ENCODE measurements at regions not wholly inside any gene's neighbourhood (a gene's known extent, or its start where the extent isn't known, plus 50 kb on each side); places are given as distances from the start of the nearest gene placed in this dataset.

- no peaks in the 10 kb centered on the region for H3K9me3 ChIP-seq (ENCODE audit: control insufficient read depth in 2 of 2, low read length in 2 of 2)
- Mint-ChIP-seq H3K4me3 (no peak overlapping the region), H3K36me3 (no peaks in the 10 kb centered on the region), H3K27ac (no peak overlapping the region), H3K9me3 (peaks cover 0 to 14% (median 3%) of the 10 kb centered on the region in 7 donors), H3K27me3 (no peaks in the 10 kb centered on the region), H3K4me1 (no peaks in the 10 kb centered on the region)
- H3K4me3 ChIP-seq (ENCODE audit: low read depth, low read length), result no peak overlapping the region
- no peaks in the 10 kb centered on the region for H3K36me3 ChIP-seq (ENCODE audit: control insufficient read depth, insufficient read depth, low read length)
- no peak overlapping the region for H3K27ac ChIP-seq (ENCODE audit: insufficient read depth, low read length, poor library complexity, severe bottlenecking)
- no peak for DNase-seq
- no peak for ATAC-seq (ENCODE audit: low read depth in 2 of 2)
- no peaks in the 10 kb centered on the region for H3K27me3 ChIP-seq (ENCODE audit: control insufficient read depth, insufficient read depth, low read length)
- H3K4me1 ChIP-seq (ENCODE audit: control insufficient read depth, insufficient read depth, low read length, poor library complexity, severe bottlenecking), result no peaks in the 10 kb centered on the region
Observed at GRCh38 chr1:239023732-239024360, 362.5 kb upstream of the CHRM3 start.

DNA sequence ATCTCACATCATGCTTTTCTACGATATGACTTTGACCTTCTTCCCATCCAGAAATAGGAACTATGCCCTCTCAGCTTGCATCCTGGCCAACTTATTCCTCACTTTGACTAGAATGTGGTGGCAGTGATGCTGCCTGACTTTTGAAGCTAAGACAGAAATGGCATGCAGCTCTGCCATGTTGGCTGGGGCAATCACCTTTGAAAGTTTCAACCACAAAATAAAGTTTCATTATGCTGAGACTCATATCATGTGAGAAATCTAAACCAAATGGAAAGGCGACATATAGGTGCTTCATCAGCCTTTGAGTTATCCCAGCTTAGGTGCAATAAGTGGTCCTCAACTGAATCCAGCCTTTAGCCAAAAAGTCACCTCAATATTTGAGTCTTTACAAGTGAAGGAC is 370.0 kb upstream of the CHRM3 start:
- Mint-ChIP-seq H3K27ac (no peak overlapping the region), H3K4me3 (no peak overlapping the region), H3K36me3 (no peaks in the 10 kb centered on the region), H3K9me3 (peaks cover 2 to 25% (median 5%) of the 10 kb centered on the region in 7 donors), H3K4me1 (no peaks in the 10 kb centered on the region), H3K27me3 (no peaks in the 10 kb centered on the region)
- H3K27ac ChIP-seq (ENCODE audit: insufficient read depth, low read length, poor library complexity, severe bottlenecking), result no peak overlapping the region
- no peak for DNase-seq
- no peaks in the 10 kb centered on the region for H3K9me3 ChIP-seq (ENCODE audit: control insufficient read depth in 2 of 2, low read length in 2 of 2)
- no peaks in the 10 kb centered on the region for H3K36me3 ChIP-seq (ENCODE audit: control insufficient read depth, insufficient read depth, low read length)
- no peak for ATAC-seq (ENCODE audit: low read depth in 2 of 2)
- no peaks in the 10 kb centered on the region for H3K27me3 ChIP-seq (ENCODE audit: control insufficient read depth, insufficient read depth, low read length)
- H3K4me1 ChIP-seq (ENCODE audit: control insufficient read depth, insufficient read depth, low read length, poor library complexity, severe bottlenecking), result no peaks in the 10 kb centered on the region
- H3K4me3 ChIP-seq (ENCODE audit: low read depth, low read length), result no peak overlapping the region

DNA sequence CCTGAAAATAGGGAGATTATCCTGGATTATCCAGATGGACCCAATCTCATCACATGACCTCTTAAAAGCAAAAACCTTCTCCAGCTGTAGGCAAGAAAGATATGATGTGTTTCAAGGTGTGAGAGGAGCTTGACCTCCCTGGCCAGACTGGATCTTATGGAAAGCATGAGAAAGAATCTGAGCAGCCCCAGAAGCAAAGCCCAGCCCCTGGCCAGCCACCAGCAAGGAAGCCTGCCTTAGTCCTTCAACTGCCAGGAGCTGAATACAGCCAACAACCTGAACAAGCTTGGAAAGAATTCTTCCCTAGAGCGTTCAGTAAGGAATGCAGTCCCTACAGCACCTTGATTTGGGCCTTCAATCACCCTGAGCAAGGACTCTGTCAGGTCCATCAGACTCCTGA is 375.0 kb upstream of the CHRM3 start:
- no peak overlapping the region for H3K27ac Mint-ChIP-seq
- H3K27me3 ChIP-seq (ENCODE audit: control insufficient read depth, insufficient read depth, low read length), result no peaks in the 10 kb centered on the region
- ATAC-seq (ENCODE audit: low read depth in 2 of 2) (no peak), DNase-seq (no peak)
- H3K4me3 ChIP-seq (ENCODE audit: low read depth, low read length), result no peak overlapping the region
- H3K9me3 ChIP-seq (ENCODE audit: control insufficient read depth in 2 of 2, low read length in 2 of 2), result no peaks in the 10 kb centered on the region
- no peaks in the 10 kb centered on the region for H3K27me3 Mint-ChIP-seq
- no peaks in the 10 kb centered on the region for H3K36me3 Mint-ChIP-seq
- no peaks in the 10 kb centered on the region for H3K4me1 ChIP-seq (ENCODE audit: control insufficient read depth, insufficient read depth, low read length, poor library complexity, severe bottlenecking)
- H3K4me1 Mint-ChIP-seq, result no peaks in the 10 kb centered on the region
- no peaks in the 10 kb centered on the region for H3K36me3 ChIP-seq (ENCODE audit: control insufficient read depth, insufficient read depth, low read length)
- H3K27ac ChIP-seq (ENCODE audit: insufficient read depth, low read length, poor library complexity, severe bottlenecking), result no peak overlapping the region
- H3K4me3 Mint-ChIP-seq, result no peak overlapping the region
- H3K9me3 Mint-ChIP-seq, result peaks cover 0 to 18% (median 6%) of the 10 kb centered on the region in 7 donors

DNA sequence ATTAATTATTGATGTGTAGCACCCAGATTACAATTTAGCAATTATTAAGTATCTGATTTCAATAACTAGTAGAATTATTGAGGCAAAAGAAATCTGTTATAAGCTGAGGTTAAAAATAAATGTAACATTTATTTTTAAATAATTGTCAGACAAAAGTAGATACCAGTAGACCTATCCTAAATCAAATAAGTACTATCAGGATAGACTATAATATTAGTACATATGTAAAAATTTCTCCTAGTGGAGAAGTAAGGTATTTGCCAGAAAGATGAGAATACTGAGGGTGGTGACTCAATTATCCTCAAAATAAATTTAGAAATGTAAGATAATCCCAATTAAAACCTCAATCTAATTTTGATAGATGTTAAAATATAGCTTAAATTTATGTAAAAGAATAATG is 377.8 kb upstream of the CHRM3 start:
- H3K27me3 ChIP-seq (ENCODE audit: control insufficient read depth, insufficient read depth, low read length), result no peaks in the 10 kb centered on the region
- no peak for ATAC-seq (ENCODE audit: low read depth in 2 of 2)
- no peaks in the 10 kb centered on the region for H3K9me3 ChIP-seq (ENCODE audit: control insufficient read depth in 2 of 2, low read length in 2 of 2)
- no peak overlapping the region for H3K4me3 Mint-ChIP-seq
- DNase-seq, result no peak
- H3K9me3 Mint-ChIP-seq, result peaks cover under 1 to 9% (median 6%) of the 10 kb centered on the region in 7 donors
- H3K4me1 Mint-ChIP-seq, result no peaks in the 10 kb centered on the region
- H3K4me3 ChIP-seq (ENCODE audit: low read depth, low read length), result no peak overlapping the region
- H3K36me3 Mint-ChIP-seq, result no peaks in the 10 kb centered on the region
- no peak overlapping the region for H3K27ac ChIP-seq (ENCODE audit: insufficient read depth, low read length, poor library complexity, severe bottlenecking)
- H3K27me3 Mint-ChIP-seq, result no peaks in the 10 kb centered on the region
- H3K36me3 ChIP-seq (ENCODE audit: control insufficient read depth, insufficient read depth, low read length), result no peaks in the 10 kb centered on the region
- H3K27ac Mint-ChIP-seq, result no peak overlapping the region
- H3K4me1 ChIP-seq (ENCODE audit: control insufficient read depth, insufficient read depth, low read length, poor library complexity, severe bottlenecking), result no peaks in the 10 kb centered on the region

DNA sequence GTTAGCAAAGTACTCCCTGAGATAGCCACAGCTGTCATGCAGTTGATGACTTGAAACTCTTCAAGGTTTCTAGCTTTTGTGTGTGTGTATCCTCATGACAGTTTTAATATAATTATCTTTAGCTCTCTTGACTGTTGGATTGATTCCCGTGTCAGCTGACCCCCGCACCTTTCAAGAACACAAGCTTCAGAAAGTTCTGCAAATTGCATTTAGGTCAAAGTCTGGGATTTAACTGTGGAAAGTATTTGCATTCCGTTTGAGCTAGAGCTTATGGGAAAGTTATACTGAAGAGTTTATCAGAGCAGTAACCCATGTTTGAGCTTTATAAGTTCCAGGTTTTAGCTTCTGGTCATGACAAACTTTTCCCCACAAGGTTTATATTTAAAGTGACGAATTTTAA is 380.1 kb upstream of the CHRM3 start:
- ATAC-seq (ENCODE audit: low read depth in 2 of 2) (no peak), DNase-seq (no peak)
- Histone ChIP-seq H3K27ac (ENCODE audit: insufficient read depth, low read length, poor library complexity, severe bottlenecking) (no peak overlapping the region), H3K9me3 (ENCODE audit: control insufficient read depth in 2 of 2, low read length in 2 of 2) (no peaks in the 10 kb centered on the region), H3K27me3 (ENCODE audit: control insufficient read depth, insufficient read depth, low read length) (no peaks in the 10 kb centered on the region), H3K36me3 (ENCODE audit: control insufficient read depth, insufficient read depth, low read length) (no peaks in the 10 kb centered on the region), H3K4me1 (ENCODE audit: control insufficient read depth, insufficient read depth, low read length, poor library complexity, severe bottlenecking) (no peaks in the 10 kb centered on the region), H3K4me3 (ENCODE audit: low read depth, low read length) (no peak overlapping the region)
- H3K36me3 Mint-ChIP-seq, result no peaks in the 10 kb centered on the region
- H3K4me3 Mint-ChIP-seq, result no peak overlapping the region
- peaks cover 0 to 6% (median 5%) of the 10 kb centered on the region in 7 donors for H3K9me3 Mint-ChIP-seq
- H3K4me1 Mint-ChIP-seq, result no peaks in the 10 kb centered on the region
- H3K27ac Mint-ChIP-seq, result no peak overlapping the region
- H3K27me3 Mint-ChIP-seq, result no peaks in the 10 kb centered on the region

DNA sequence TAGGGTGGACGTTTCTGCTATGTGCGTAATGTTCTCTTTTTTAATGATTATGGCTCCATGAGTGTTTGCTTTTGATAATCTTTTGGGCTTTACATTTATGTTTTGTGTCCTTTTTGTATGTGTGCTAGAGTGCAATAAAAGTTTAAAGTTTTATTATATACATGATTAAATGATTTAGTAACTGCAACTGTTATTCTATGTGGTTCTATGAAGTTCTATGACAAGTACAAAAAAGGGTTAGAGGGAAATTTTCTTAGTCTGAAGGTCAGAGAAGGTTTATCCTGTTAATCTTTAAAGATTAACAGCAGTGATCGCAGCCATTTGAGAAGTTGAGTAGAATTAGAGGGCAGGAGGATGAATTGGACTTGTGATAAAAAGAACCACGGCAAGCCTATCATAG is 386.4 kb upstream of the CHRM3 start:
- no peaks in the 10 kb centered on the region for H3K27me3 ChIP-seq (ENCODE audit: control insufficient read depth, insufficient read depth, low read length)
- H3K4me1 ChIP-seq (ENCODE audit: control insufficient read depth, insufficient read depth, low read length, poor library complexity, severe bottlenecking), result no peaks in the 10 kb centered on the region
- Mint-ChIP-seq H3K36me3 (no peaks in the 10 kb centered on the region), H3K27me3 (no peaks in the 10 kb centered on the region), H3K4me1 (no peaks in the 10 kb centered on the region), H3K27ac (no peak overlapping the region), H3K9me3 (peaks cover 0 to 14% (median 2%) of the 10 kb centered on the region in 7 donors), H3K4me3 (no peak overlapping the region)
- H3K27ac ChIP-seq (ENCODE audit: insufficient read depth, low read length, poor library complexity, severe bottlenecking), result no peak overlapping the region
- ATAC-seq (ENCODE audit: low read depth in 2 of 2) (no peak), DNase-seq (no peak)
- no peaks in the 10 kb centered on the region for H3K36me3 ChIP-seq (ENCODE audit: control insufficient read depth, insufficient read depth, low read length)
- H3K4me3 ChIP-seq (ENCODE audit: low read depth, low read length), result no peak overlapping the region
- no peaks in the 10 kb centered on the region for H3K9me3 ChIP-seq (ENCODE audit: control insufficient read depth in 2 of 2, low read length in 2 of 2)

DNA sequence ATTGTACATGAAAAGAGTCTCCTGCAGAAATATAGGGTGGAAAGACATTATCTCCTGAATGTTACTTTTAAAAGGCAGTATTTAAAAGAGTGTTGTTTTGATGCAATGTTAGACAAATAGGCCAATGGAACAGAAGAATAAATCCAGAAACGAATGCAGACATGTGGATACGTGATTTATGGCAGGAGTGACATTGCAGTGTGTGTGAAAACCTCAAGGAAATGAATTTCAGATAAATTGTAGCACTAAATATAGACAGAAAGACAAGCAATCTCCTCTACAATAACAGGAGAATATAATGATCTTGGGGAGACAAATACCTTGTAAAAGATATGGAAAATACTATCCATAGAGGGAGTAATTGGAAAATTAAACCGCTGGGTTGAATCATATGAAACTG is 387.8 kb upstream of the CHRM3 start:
- Mint-ChIP-seq H3K27ac (no peak overlapping the region), H3K36me3 (no peaks in the 10 kb centered on the region), H3K27me3 (no peaks in the 10 kb centered on the region), H3K4me1 (no peaks in the 10 kb centered on the region), H3K9me3 (peaks cover 0 to 12% (median 2%) of the 10 kb centered on the region in 7 donors), H3K4me3 (no peak overlapping the region)
- Histone ChIP-seq H3K36me3 (ENCODE audit: control insufficient read depth, insufficient read depth, low read length) (no peaks in the 10 kb centered on the region), H3K27ac (ENCODE audit: insufficient read depth, low read length, poor library complexity, severe bottlenecking) (no peak overlapping the region), H3K4me1 (ENCODE audit: control insufficient read depth, insufficient read depth, low read length, poor library complexity, severe bottlenecking) (no peaks in the 10 kb centered on the region), H3K27me3 (ENCODE audit: control insufficient read depth, insufficient read depth, low read length) (no peaks in the 10 kb centered on the region), H3K9me3 (ENCODE audit: control insufficient read depth in 2 of 2, low read length in 2 of 2) (no peaks in the 10 kb centered on the region), H3K4me3 (ENCODE audit: low read depth, low read length) (no peak overlapping the region)
- ATAC-seq (ENCODE audit: low read depth in 2 of 2) (no peak), DNase-seq (no peak)

- Histone ChIP-seq H3K36me3 (ENCODE audit: control insufficient read depth, insufficient read depth, low read length) (no peaks in the 10 kb centered on the region), H3K9me3 (ENCODE audit: control insufficient read depth in 2 of 2, low read length in 2 of 2) (no peaks in the 10 kb centered on the region), H3K27ac (ENCODE audit: insufficient read depth, low read length, poor library complexity, severe bottlenecking) (no peak overlapping the region), H3K4me3 (ENCODE audit: low read depth, low read length) (no peak overlapping the region), H3K27me3 (ENCODE audit: control insufficient read depth, insufficient read depth, low read length) (no peaks in the 10 kb centered on the region), H3K4me1 (ENCODE audit: control insufficient read depth, insufficient read depth, low read length, poor library complexity, severe bottlenecking) (no peaks in the 10 kb centered on the region)
- Mint-ChIP-seq H3K4me1 (no peaks in the 10 kb centered on the region), H3K4me3 (no peak overlapping the region), H3K27me3 (no peaks in the 10 kb centered on the region), H3K36me3 (no peaks in the 10 kb centered on the region), H3K27ac (no peak overlapping the region), H3K9me3 (peaks cover 5 to 18% (median 11%) of the 10 kb centered on the region in 7 donors)
- no peak for ATAC-seq (ENCODE audit: low read depth in 2 of 2)
- no peak for DNase-seq
Observed at GRCh38 chr1:238991765-238992495, 394.4 kb upstream of the CHRM3 start.

Measured in CD4-positive, CD25-positive, alpha-beta regulatory T cell (primary cell).